ENCODE measurements at regions not wholly inside any gene's neighbourhood (a gene's known extent, or its start where the extent isn't known, plus 50 kb on each side); places are given as distances from the start of the nearest gene placed in this dataset.

DNA sequence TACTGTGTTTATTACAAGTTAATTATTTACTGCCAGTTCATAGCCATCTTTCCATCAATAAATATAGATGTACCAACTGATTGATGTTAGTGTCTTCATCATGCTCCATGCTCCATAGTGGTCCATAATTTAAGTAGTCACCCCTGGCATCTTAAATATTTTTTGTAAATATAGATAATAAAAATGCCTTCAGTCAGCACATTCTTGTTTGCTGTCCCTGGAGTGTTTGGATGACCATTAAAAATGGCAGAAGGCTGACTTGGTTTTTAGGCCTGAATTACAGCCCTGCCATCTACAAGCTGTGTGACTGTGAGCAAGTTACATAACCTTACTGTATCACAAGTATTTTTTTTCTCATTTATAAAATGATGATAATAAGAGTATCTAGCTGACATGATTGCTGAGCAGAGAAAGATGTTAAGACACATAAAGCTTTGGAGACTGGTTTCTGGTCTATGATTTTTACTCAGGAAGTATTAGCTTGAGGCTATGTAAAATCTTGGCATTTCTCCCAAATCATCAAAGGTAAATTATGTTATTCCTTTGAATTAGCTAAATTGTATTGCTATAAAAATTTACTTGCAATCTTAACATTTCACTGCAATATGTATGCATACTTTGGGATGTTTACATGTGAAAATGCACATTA lies 427.2 kb downstream of the USP25 start:
- TF ChIP-seq, protein P1, sequence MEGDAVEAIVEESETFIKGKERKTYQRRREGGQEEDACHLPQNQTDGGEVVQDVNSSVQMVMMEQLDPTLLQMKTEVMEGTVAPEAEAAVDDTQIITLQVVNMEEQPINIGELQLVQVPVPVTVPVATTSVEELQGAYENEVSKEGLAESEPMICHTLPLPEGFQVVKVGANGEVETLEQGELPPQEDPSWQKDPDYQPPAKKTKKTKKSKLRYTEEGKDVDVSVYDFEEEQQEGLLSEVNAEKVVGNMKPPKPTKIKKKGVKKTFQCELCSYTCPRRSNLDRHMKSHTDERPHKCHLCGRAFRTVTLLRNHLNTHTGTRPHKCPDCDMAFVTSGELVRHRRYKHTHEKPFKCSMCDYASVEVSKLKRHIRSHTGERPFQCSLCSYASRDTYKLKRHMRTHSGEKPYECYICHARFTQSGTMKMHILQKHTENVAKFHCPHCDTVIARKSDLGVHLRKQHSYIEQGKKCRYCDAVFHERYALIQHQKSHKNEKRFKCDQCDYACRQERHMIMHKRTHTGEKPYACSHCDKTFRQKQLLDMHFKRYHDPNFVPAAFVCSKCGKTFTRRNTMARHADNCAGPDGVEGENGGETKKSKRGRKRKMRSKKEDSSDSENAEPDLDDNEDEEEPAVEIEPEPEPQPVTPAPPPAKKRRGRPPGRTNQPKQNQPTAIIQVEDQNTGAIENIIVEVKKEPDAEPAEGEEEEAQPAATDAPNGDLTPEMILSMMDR (IDR thresholded peaks at IDR 0.05) = no peak
- no peak for TF ChIP-seq POLR2A (IDR thresholded peaks at IDR 0.05)
